ENCODE measurements at regions not wholly inside any gene's neighbourhood (a gene's known extent, or its start where the extent isn't known, plus 50 kb on each side); places are given as distances from the start of the nearest gene placed in this dataset.
"Not testable (repeated sequence)": the region's sequence is repeated elsewhere in the genome, so short reads cannot be mapped to it uniquely, and the experiment has no call there.

GRCh38 chr12:9448648-9449047 lies 159.1 kb downstream of the KLRB1 start:
- not testable (repeated sequence) for DNase-seq

- peak; percentile 88 for DNase-seq
These were observed 159.7 kb downstream of the KLRB1 start for GRCh38 chr12:9447791-9448614.

- DNase-seq = not testable (repeated sequence)
These were observed 160.6 kb downstream of the KLRB1 start for GRCh38 chr12:9446883-9447761.

- not testable (repeated sequence) for DNase-seq
These were observed 167.3 kb downstream of the KLRB1 start for GRCh38 chr12:9440428-9440827.

GRCh38 chr12:9435682-9436081 lies 172.0 kb downstream of the KLRB1 start:
- not testable (repeated sequence) for DNase-seq

GRCh38 chr12:9430385-9430784 lies 177.3 kb downstream of the KLRB1 start:
- not testable (repeated sequence) for DNase-seq

- DNase-seq = not testable (repeated sequence)
These were observed 178.9 kb downstream of the KLRB1 start for GRCh38 chr12:9428856-9429255.

GRCh38 chr12:9425429-9425828 lies 182.3 kb downstream of the KLRB1 start:
- not testable (repeated sequence) for DNase-seq

GRCh38 chr12:9424175-9424740 lies 183.5 kb downstream of the KLRB1 start:
- not testable (repeated sequence) for DNase-seq

GRCh38 chr12:9422689-9423088 lies 185.0 kb downstream of the KLRB1 start:
- not testable (repeated sequence) for DNase-seq

GRCh38 chr12:9421520-9422086 lies 186.1 kb downstream of the KLRB1 start:
- not testable (repeated sequence) for DNase-seq

- not testable (repeated sequence) for DNase-seq
These were observed 186.7 kb downstream of the KLRB1 start for GRCh38 chr12:9420817-9421519.

- DNase-seq = not testable (repeated sequence)
These were observed 189.1 kb downstream of the KLRB1 start for GRCh38 chr12:9418669-9419041.

GRCh38 chr12:9417947-9418668 lies 189.6 kb downstream of the KLRB1 start:
- DNase-seq = not testable (repeated sequence)

- not testable (repeated sequence) for DNase-seq
These were observed 190.4 kb downstream of the KLRB1 start for GRCh38 chr12:9417341-9417740.

- DNase-seq = not testable (repeated sequence)
These were observed 191.4 kb downstream of the KLRB1 start for GRCh38 chr12:9416346-9416745.

GRCh38 chr12:9415898-9416297 lies 191.8 kb downstream of the KLRB1 start:
- not testable (repeated sequence) for DNase-seq

- DNase-seq = not testable (repeated sequence)
These were observed 193.9 kb downstream of the KLRB1 start for GRCh38 chr12:9413862-9414261.

- DNase-seq = not testable (repeated sequence)
These were observed 195.3 kb downstream of the KLRB1 start for GRCh38 chr12:9412459-9412858.

GRCh38 chr12:9411616-9412268 lies 196.0 kb downstream of the KLRB1 start:
- DNase-seq = not testable (repeated sequence)

- DNase-seq = not testable (repeated sequence)
These were observed 199.2 kb upstream of the PZP start for GRCh38 chr12:9407425-9407748.
